Gastroesophageal sphincter (tissue), 4 donors: ENCODE measurements at regions not wholly inside any gene's neighbourhood (a gene's known extent, or its start where the extent isn't known, plus 50 kb on each side); places are given as distances from the start of the nearest gene placed in this dataset.

Source experiments
- ATAC-seq: fragments of 150-250 bp; one replicate; pipeline ENCODE4 v1.9.1; 2016; ENCODE audit warnings: mild to moderate bottlenecking, moderate library complexity
- H3K27ac ChIP-seq, 4 donors: fragments of 200-600 bp; sonication (generic) in 3 of 4; 1 replicate in 3 of 4; 2 replicates in 1 of 4; pipeline ENCODE4 v1.5.1; 2016 to 2019
- H3K27me3 ChIP-seq: fragments of 200-600 bp; sonication (generic); one replicate; pipeline ENCODE4 v1.5.1; 2019
- H3K36me3 ChIP-seq, 2 donors: fragments of 200-600 bp; sonication (generic); one replicate each; pipeline ENCODE4 v1.5.1; 2019; ENCODE audit warnings: control low read depth in 1 of 2
- H3K4me1 ChIP-seq, 3 donors: fragments of 200-600 bp; sonication (generic); 1 replicate in 2 of 3; 2 replicates in 1 of 3; pipeline ENCODE4 v1.5.1; 2016 to 2019; ENCODE audit warnings: control low read depth in 2 of 3
- H3K4me3 ChIP-seq, 2 donors: fragments of 200-600 bp; sonication (generic); one replicate each; pipeline ENCODE4 v1.5.1; 2019; ENCODE audit warnings: mild to moderate bottlenecking in 1 of 2, moderate library complexity in 1 of 2
- H3K9me3 ChIP-seq, 3 donors: fragments of 200-600 bp; sonication (generic); one replicate each; pipeline ENCODE4 v1.5.1; 2017 to 2019; ENCODE audit warnings: control low read depth in 2 of 3
- CTCF ChIP-seq, 4 experiments: fragments of 200-600 bp in 2 of 4; fragments of 450-650 bp in 2 of 4; sonication (generic) in 1 of 4; IDR thresholded peaks; one replicate each; pipeline ENCODE4 v1.5.1; 2017 to 2019; ENCODE audit warnings: antibody characterized with exemption in 4 of 4, mild to moderate bottlenecking in 2 of 4, moderate library complexity in 2 of 4
- EP300 ChIP-seq: sonication (generic); formaldehyde crosslinking; IDR thresholded peaks from one replicate; pipeline ENCODE4 v1.6.1; 2017; ENCODE audit warnings: antibody characterized with exemption, mild to moderate bottlenecking
- POLR2A ChIP-seq, 2 donors: fragments of 450-650 bp; IDR thresholded peaks; one replicate each; pipeline ENCODE4 v1.6.1; 2017; ENCODE audit warnings: antibody characterized with exemption in 2 of 2, mild to moderate bottlenecking in 2 of 2, moderate library complexity in 1 of 2
- POLR2AphosphoS5 ChIP-seq: sonication (generic); formaldehyde crosslinking; IDR thresholded peaks from one replicate; pipeline ENCODE4 v1.6.1; 2017; ENCODE audit warnings: antibody characterized with exemption
- WGBS, 2 donors: methylation state at CpG; one replicate each; pipeline ENCODE4 v1.1.5; 2018; ENCODE audit warnings: low coverage in 1 of 2; 5-methylcytosine and 5-hydroxymethylcytosine counted together

- TF ChIP-seq POLR2A (IDR thresholded peaks at IDR 0.05): no peak
- no peak for TF ChIP-seq EP300
- no peak for TF ChIP-seq POLR2AphosphoS5
- TF ChIP-seq CTCF (IDR thresholded peaks at IDR 0.05): no peak
- ATAC-seq: no peak
- Histone ChIP-seq H3K27me3 (no peaks in the 10 kb centered on the region), H3K4me3 (no peak overlapping the region), H3K36me3 (no peaks in the 10 kb centered on the region), H3K9me3 (peaks cover 0 to 10% (median 0%) of the 10 kb centered on the region in 3 donors), H3K27ac (no peak overlapping the region), H3K4me1 (no peaks in the 10 kb centered on the region)
- WGBS, 2 donors: 0 to 11% methylated on average over 1 of the region's 1 CpG
Measured at GRCh38 chr18:72409903-72410302, 134.2 kb downstream of the CBLN2 start.

- 67 to 90% methylated on average over 1 to 2 of the region's 2 CpGs for WGBS, 2 donors
- no peak for TF ChIP-seq CTCF (IDR thresholded peaks at IDR 0.05)
- TF ChIP-seq POLR2A (IDR thresholded peaks at IDR 0.05): no peak
- TF ChIP-seq EP300: no peak
- TF ChIP-seq POLR2AphosphoS5: no peak
- Histone ChIP-seq H3K4me1 (no peaks in the 10 kb centered on the region), H3K9me3 (peaks cover 0 to 17% (median 0%) of the 10 kb centered on the region in 3 donors), H3K4me3 (no peak overlapping the region), H3K27ac (no peak overlapping the region), H3K36me3 (no peaks in the 10 kb centered on the region), H3K27me3 (no peaks in the 10 kb centered on the region)
- no peak for ATAC-seq
Measured at GRCh38 chr18:72407048-72407447, 137.1 kb downstream of the CBLN2 start.

GRCh38 chr18:72391951-72392350 lies 152.2 kb downstream of the CBLN2 start:
- no peaks in the 10 kb centered on the region for H3K27me3 ChIP-seq
- no peak overlapping the region for H3K27ac ChIP-seq
- no peaks in the 10 kb centered on the region for H3K4me1 ChIP-seq
- WGBS, 2 donors: 8 to 18% methylated on average over 1 of the region's 1 CpG
- no peak for ATAC-seq
- TF ChIP-seq POLR2A (IDR thresholded peaks at IDR 0.05): no peak
- no peak for TF ChIP-seq EP300
- TF ChIP-seq POLR2AphosphoS5: no peak
- no peak for TF ChIP-seq CTCF (IDR thresholded peaks at IDR 0.05)
- no peaks in the 10 kb centered on the region for H3K9me3 ChIP-seq
- no peak overlapping the region for H3K4me3 ChIP-seq
- no peaks in the 10 kb centered on the region for H3K36me3 ChIP-seq

GRCh38 chr18:72391427-72391826 lies 152.7 kb downstream of the CBLN2 start:
- H3K4me1 ChIP-seq: no peaks in the 10 kb centered on the region
- no peak overlapping the region for H3K27ac ChIP-seq
- H3K4me3 ChIP-seq: no peak overlapping the region
- 90 to 93% methylated on average over 4 of the region's 4 CpGs for WGBS, 2 donors
- H3K27me3 ChIP-seq: no peaks in the 10 kb centered on the region
- TF ChIP-seq POLR2AphosphoS5 (no peak), POLR2A (IDR thresholded peaks at IDR 0.05) (no peak), CTCF (IDR thresholded peaks at IDR 0.05) (no peak), EP300 (no peak)
- H3K36me3 ChIP-seq: no peaks in the 10 kb centered on the region
- no peak for ATAC-seq
- H3K9me3 ChIP-seq: no peaks in the 10 kb centered on the region

GRCh38 chr18:72378016-72378415 lies 166.1 kb downstream of the CBLN2 start:
- no peak for ATAC-seq

More at GRCh38 chr18:72378016-72378415, 166.1 kb downstream of the CBLN2 start:
- H3K4me3 ChIP-seq: no peak overlapping the region
- 55 to 57% methylated on average over 4 of the region's 4 CpGs for WGBS, 2 donors
- H3K4me1 ChIP-seq: no peaks in the 10 kb centered on the region
- H3K27ac ChIP-seq: no peak overlapping the region
- no peaks in the 10 kb centered on the region for H3K9me3 ChIP-seq
- no peak for TF ChIP-seq CTCF (IDR thresholded peaks at IDR 0.05)
- no peak for TF ChIP-seq EP300
- TF ChIP-seq POLR2A (IDR thresholded peaks at IDR 0.05): no peak
- no peak for TF ChIP-seq POLR2AphosphoS5
- no peaks in the 10 kb centered on the region for H3K27me3 ChIP-seq
- no peaks in the 10 kb centered on the region for H3K36me3 ChIP-seq
